ENCODE measurements at regions not wholly inside any gene's neighbourhood (a gene's known extent, or its start where the extent isn't known, plus 50 kb on each side); places are given as distances from the start of the nearest gene placed in this dataset.

GRCh38 chr5:171610686-171611085 is 174.9 kb upstream of the SMIM23 start:
- Histone ChIP-seq H3K27me3 (replicated peaks; ENCODE audit: insufficient read depth, low read depth, low read length, poor library complexity) (no peaks in the 10 kb centered on the region), H3K36me3 (ENCODE audit: insufficient read depth, low read length, poor library complexity, severe bottlenecking) (no peaks in the 10 kb centered on the region), H3K9me3 (ENCODE audit: low read depth, low read length, poor library complexity, severe bottlenecking) (no peaks in the 10 kb centered on the region), H3K4me1 (ENCODE audit: insufficient read depth, low read length, poor library complexity, severe bottlenecking) (no peaks in the 10 kb centered on the region), H3K27ac (ENCODE audit: low read depth, low read length, poor library complexity, severe bottlenecking) (no peak overlapping the region), H3K4me3 (ENCODE audit: low read depth, low read length, poor library complexity, severe bottlenecking) (no peak overlapping the region)
- CTCF ChIA-PET = no interaction called here
- BruUV-seq (replicated peaks) = no TSS peak
- POLR2A ChIA-PET (ENCODE audit: low non-redundant PET) = no interaction called here
- no peak for TF ChIP-seq CTCF (conservative IDR thresholded peaks at IDR 0.05; ENCODE audit: low read depth, low read length)
- no peak for TF ChIP-seq EZH2 (IDR thresholded peaks at IDR 0.05; ENCODE audit: borderline replicate concordance, low read depth, low read length, poor library complexity, severe bottlenecking)
- intact Hi-C loops (cut with micrococcal nuclease; ENCODE audit: unreplicated experiment) = no loop called here
- no peak for DNase-seq (ENCODE audit: low spot score)

GRCh38 chr5:171612749-171613148 is 172.9 kb upstream of the SMIM23 start:
- DNase-seq (ENCODE audit: low spot score) = no peak
- intact Hi-C loops (cut with micrococcal nuclease; ENCODE audit: unreplicated experiment) = no loop called here

GRCh38 chr5:171614511-171614910 is 171.1 kb upstream of the SMIM23 start:
- no peaks in the 10 kb centered on the region for H3K36me3 ChIP-seq (ENCODE audit: insufficient read depth, low read length, poor library complexity, severe bottlenecking)
- H3K4me3 ChIP-seq (ENCODE audit: low read depth, low read length, poor library complexity, severe bottlenecking) = no peak overlapping the region
- H3K9me3 ChIP-seq (ENCODE audit: low read depth, low read length, poor library complexity, severe bottlenecking) = no peaks in the 10 kb centered on the region
- no peaks in the 10 kb centered on the region for H3K4me1 ChIP-seq (ENCODE audit: insufficient read depth, low read length, poor library complexity, severe bottlenecking)
- no peak overlapping the region for H3K27ac ChIP-seq (ENCODE audit: low read depth, low read length, poor library complexity, severe bottlenecking)
- intact Hi-C loops (cut with micrococcal nuclease; ENCODE audit: unreplicated experiment) = no loop called here
- BruUV-seq (replicated peaks) = no TSS peak
- H3K27me3 ChIP-seq (replicated peaks; ENCODE audit: insufficient read depth, low read depth, low read length, poor library complexity) = no peaks in the 10 kb centered on the region
- TF ChIP-seq EZH2 (IDR thresholded peaks at IDR 0.05; ENCODE audit: borderline replicate concordance, low read depth, low read length, poor library complexity, severe bottlenecking) = no peak
- no peak for TF ChIP-seq CTCF (conservative IDR thresholded peaks at IDR 0.05; ENCODE audit: low read depth, low read length)
- ChIA-PET POLR2A (ENCODE audit: low non-redundant PET) (no interaction called here), CTCF (no interaction called here)
- no peak for DNase-seq (ENCODE audit: low spot score)

More at GRCh38 chr5:171612749-171613148, 172.9 kb upstream of the SMIM23 start:
- Histone ChIP-seq H3K9me3 (ENCODE audit: low read depth, low read length, poor library complexity, severe bottlenecking) (no peaks in the 10 kb centered on the region), H3K4me1 (ENCODE audit: insufficient read depth, low read length, poor library complexity, severe bottlenecking) (no peaks in the 10 kb centered on the region), H3K4me3 (ENCODE audit: low read depth, low read length, poor library complexity, severe bottlenecking) (no peak overlapping the region), H3K27me3 (replicated peaks; ENCODE audit: insufficient read depth, low read depth, low read length, poor library complexity) (no peaks in the 10 kb centered on the region), H3K36me3 (ENCODE audit: insufficient read depth, low read length, poor library complexity, severe bottlenecking) (no peaks in the 10 kb centered on the region), H3K27ac (ENCODE audit: low read depth, low read length, poor library complexity, severe bottlenecking) (no peak overlapping the region)
- CTCF ChIA-PET = no interaction called here
- no peak for TF ChIP-seq CTCF (conservative IDR thresholded peaks at IDR 0.05; ENCODE audit: low read depth, low read length)
- no peak for TF ChIP-seq EZH2 (IDR thresholded peaks at IDR 0.05; ENCODE audit: borderline replicate concordance, low read depth, low read length, poor library complexity, severe bottlenecking)
- POLR2A ChIA-PET (ENCODE audit: low non-redundant PET) = no interaction called here
- no TSS peak for BruUV-seq (replicated peaks)

Measured in A673 (cell line).